H1 (cell line): ENCODE measurements at regions not wholly inside any gene's neighbourhood (a gene's known extent, or its start where the extent isn't known, plus 50 kb on each side); places are given as distances from the start of the nearest gene placed in this dataset.

Experiments used
- E2F6 ChIP-seq: IDR thresholded peaks from 2 replicates; pipeline ENCODE4 v1.6.1; 2012; ENCODE audit warnings: inconsistent platforms
- HDAC2 ChIP-seq, 2 experiments: fragments of 300-600 bp in 1 of 2; sonication (generic) in 1 of 2; IDR thresholded peaks; 2 replicates each; pipeline ENCODE4 v1.6.1; 2011 to 2012; ENCODE audit warnings: low read depth in 2 of 2, low read length in 2 of 2, mild to moderate bottlenecking in 2 of 2, moderate library complexity in 2 of 2, borderline replicate concordance in 1 of 2, inconsistent platforms in 1 of 2
- SIN3A ChIP-seq, 2 experiments: IDR thresholded peaks in 1 of 2; conservative IDR thresholded peaks in 1 of 2; 2 replicates each; pipeline ENCODE4 v1.6.1; 2011 to 2012; ENCODE audit warnings: low read length in 2 of 2, improper control_type of control experiment in 1 of 2, low read depth in 1 of 2, mild to moderate bottlenecking in 1 of 2
- TCF12 ChIP-seq: IDR thresholded peaks from 2 replicates; pipeline ENCODE4 v1.6.1; 2011; ENCODE audit warnings: low read depth, mild to moderate bottlenecking, low read length

GRCh38 chr5:159402856-159403255, 72.6 kb upstream of the IL12B start (continued):
- TF ChIP-seq TCF12 (no peak), E2F6 (no peak), SIN3A (conservative IDR thresholded peaks at IDR 0.05 in 1 of 2, IDR thresholded peaks at IDR 0.05 in 1 of 2; ENCODE audit: low read depth in 1 of 2, low read length in 2 of 2) (no peak), HDAC2 (IDR thresholded peaks at IDR 0.05; ENCODE audit: borderline replicate concordance in 1 of 2, low read depth in 2 of 2, low read length in 2 of 2) (no peak)
